ENCODE measurements at regions not wholly inside any gene's neighbourhood (a gene's known extent, or its start where the extent isn't known, plus 50 kb on each side); places are given as distances from the start of the nearest gene placed in this dataset.

- no peak for TF ChIP-seq POLR2AphosphoS5 (IDR thresholded peaks at IDR 0.05)
- no peak for TF ChIP-seq CTCF (IDR thresholded peaks at IDR 0.05)
Measured at GRCh38 chr5:124976086-124976485, 229.6 kb upstream of the ZNF608 start.

Data from suprapubic skin (tissue), 3 donors.